AG08396 (cell line): ENCODE measurements at regions not wholly inside any gene's neighbourhood (a gene's known extent, or its start where the extent isn't known, plus 50 kb on each side); places are given as distances from the start of the nearest gene placed in this dataset.

ENCODE experiments used
- DNase-seq: peaks from one replicate; pipeline ENCODE4 v3.0.0; 2012; ENCODE audit warnings: low spot score, mixed read lengths

DNA sequence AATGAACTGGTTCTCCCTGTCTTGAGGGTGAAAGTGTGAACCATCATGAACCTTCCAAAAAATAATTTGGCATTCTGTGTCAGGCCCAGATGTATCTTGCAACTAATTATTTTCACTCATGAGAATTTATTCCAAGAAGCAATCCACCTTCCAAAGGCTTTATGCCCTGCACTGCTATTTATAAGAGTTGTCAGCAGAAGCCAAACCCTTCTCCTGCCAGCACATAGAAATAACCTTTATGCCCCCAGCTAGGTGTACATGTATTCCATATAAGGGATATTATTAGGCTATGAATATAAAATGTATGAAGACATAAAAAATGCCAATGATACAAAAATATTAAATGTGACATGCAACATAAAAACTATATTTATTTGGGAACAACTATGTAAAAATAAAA is 69.0 kb upstream of the GDF10 start:
- no peak for DNase-seq

DNA sequence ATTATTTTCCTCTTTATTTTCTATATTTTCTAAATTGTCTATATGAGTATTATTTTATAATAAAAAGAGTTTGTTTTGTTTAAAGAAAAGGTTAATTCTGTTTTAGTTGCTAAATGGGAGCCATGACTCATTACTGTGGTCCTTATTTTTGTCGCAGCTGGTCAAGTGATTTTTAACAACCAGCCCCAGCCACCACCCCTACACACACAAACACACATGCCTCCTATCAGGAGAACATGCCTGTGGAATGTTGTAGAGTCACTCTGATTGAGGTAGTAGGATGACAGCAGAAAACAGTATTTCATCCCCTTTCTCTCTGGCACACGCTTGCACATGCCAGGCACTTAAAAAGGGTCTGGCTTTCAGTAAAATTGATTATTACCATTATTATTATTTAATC is 68.6 kb upstream of the GDF10 start:
- no peak for DNase-seq

- DNase-seq, result no peak
These were observed 66.4 kb upstream of the GDF10 start for GRCh38 chr10:47233631-47234030.

GRCh38 chr10:47235484-47235883 is 64.5 kb upstream of the GDF10 start:
- DNase-seq, result no peak

GRCh38 chr10:47237316-47238260 is 62.4 kb upstream of the GDF10 start:
- no peak for DNase-seq

GRCh38 chr10:47238331-47239095 is 61.5 kb upstream of the GDF10 start:
- DNase-seq, result no peak

- no peak for DNase-seq
These were observed 60.8 kb upstream of the GDF10 start for GRCh38 chr10:47239211-47239610.

GRCh38 chr10:47240173-47240572 is 59.8 kb upstream of the GDF10 start:
- DNase-seq, result no peak

- no peak for DNase-seq
These were observed 58.7 kb upstream of the GDF10 start for GRCh38 chr10:47241256-47241655.

GRCh38 chr10:47241946-47242867 is 57.8 kb upstream of the GDF10 start:
- no peak for DNase-seq

DNA sequence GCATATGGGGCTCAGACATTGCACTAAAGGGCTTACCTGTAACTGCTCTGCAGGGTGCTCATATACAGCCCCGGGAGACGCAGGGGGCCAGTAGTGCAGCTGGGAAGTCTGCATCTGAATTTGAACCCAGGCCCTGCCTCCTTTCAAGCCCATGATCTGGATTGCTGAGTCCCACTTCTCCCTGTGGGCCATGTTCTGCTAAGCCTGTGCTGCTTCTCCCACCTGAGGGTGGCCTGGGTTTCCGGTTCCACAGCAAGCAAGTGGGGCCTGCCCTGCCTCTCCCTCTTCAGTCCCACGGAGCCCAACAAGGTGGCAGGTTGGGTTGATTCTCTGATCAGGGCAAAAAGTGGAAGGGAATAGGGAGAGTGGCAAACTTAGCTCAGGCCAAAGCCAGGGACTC is 56.6 kb upstream of the GDF10 start:
- DNase-seq, result no peak

- DNase-seq, result no peak
These were observed 56.2 kb upstream of the GDF10 start for GRCh38 chr10:47243791-47244190.

GRCh38 chr10:47244560-47245500 is 55.2 kb upstream of the GDF10 start:
- no peak for DNase-seq

- no peak for DNase-seq
These were observed 54.2 kb upstream of the GDF10 start for GRCh38 chr10:47245731-47246350.

- no peak for DNase-seq
These were observed 53.4 kb upstream of the GDF10 start for GRCh38 chr10:47246406-47247147.

DNA sequence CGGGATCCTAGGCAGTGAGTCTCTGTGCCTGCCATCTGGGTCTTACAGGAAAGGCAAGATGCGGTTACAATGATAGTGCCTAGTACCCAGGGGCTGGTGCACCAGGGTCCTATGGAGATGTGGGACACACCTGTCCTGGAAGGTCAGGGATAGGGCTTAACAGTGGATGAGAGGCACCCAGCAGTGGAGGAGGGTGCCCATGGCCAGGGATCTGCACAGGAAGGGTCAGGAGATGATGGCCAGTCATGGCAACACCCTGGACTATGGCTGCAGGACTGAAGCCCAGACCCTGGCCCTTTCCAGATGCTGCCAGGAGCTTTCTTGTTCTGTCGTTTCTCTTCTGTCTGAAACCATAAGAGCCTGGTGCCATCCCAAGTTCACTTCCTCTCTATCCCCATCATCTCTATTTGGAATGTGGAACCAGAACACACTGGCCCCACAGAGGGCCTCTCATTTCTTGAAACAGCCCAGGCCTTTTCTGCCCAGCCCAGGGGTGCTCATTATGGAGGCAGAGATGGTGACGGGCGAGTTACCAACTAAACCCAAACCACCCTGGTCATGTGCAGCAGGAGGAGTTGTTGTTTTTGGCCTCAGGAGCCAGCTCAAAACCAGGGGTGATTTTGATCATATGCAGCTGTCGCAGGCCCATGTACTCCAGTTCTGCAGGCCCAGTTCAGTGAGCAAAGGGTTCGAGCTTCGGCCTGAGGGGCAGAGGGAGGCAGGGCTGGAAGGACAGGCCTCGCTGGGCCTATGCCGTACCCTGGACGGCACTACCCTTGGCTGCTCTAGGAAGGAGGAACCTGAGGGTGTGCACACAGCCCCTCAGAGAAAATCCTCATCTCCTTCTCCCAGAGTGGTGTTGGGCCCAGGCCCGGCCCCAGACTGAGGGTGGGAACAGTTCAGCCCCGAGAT is 52.6 kb upstream of the GDF10 start:
- no peak for DNase-seq

DNA sequence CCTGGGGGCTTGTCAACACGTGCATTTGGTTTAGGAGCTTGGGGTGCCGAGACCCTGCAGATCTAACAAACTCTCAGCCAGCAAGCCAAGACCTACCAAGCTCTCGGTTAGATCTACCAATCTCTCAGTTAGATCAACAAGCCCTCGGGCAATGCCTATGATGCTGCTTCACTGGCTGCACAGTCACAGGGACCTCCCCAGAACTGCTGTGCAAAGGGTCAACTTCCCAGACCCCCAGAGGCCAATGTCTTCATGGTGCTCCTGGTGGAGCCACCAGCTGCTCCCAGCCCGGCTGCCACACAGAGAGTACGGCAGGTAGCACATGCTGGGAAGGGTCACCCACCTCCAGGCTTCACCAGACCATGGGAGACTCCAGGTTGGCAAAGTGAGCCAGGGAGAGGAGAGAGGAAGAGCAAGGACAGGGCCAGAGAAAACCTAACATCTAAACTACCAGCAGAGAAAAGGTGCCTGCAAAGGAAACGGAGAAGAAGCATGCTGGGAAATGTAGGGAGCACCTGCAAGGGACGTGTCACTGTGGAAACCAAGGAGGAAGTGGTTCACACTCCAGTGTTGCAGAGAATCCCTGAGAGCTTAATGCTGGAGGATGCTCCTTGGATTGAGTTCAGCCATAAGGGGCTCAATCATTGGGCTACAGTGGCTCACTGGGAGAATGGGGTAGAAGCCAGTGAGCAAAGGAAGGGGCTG is 51.5 kb upstream of the GDF10 start:
- DNase-seq, result no peak

- no peak for DNase-seq
These were observed 50.1 kb upstream of the GDF10 start for GRCh38 chr10:47249881-47250280.
